Urinary bladder (tissue), 3 donors: ENCODE measurements at regions not wholly inside any gene's neighbourhood (a gene's known extent, or its start where the extent isn't known, plus 50 kb on each side); places are given as distances from the start of the nearest gene placed in this dataset.
"Not testable (repeated sequence)": the region's sequence is repeated elsewhere in the genome, so short reads cannot be mapped to it uniquely, and the experiment has no call there.

Source experiments
- DNase-seq: peaks from one replicate; pipeline ENCODE4 v3.0.0-alpha.2; 2015; ENCODE audit errors: extremely low spot score
- H3K27ac ChIP-seq: one replicate; pipeline ENCODE4 v1.5.1; 2013; ENCODE audit warnings: low read depth, mild to moderate bottlenecking, moderate library complexity
- H3K36me3 ChIP-seq: one replicate; pipeline ENCODE4 v1.6.1; 2013; ENCODE audit warnings: mild to moderate bottlenecking, moderate library complexity; ENCODE audit not compliant: insufficient read depth
- H3K4me1 ChIP-seq: one replicate; pipeline ENCODE4 v1.6.1; 2013; ENCODE audit warnings: mild to moderate bottlenecking, moderate library complexity; ENCODE audit not compliant: insufficient read depth
- H3K4me3 ChIP-seq: one replicate; pipeline ENCODE4 v1.5.1; 2013; ENCODE audit warnings: low read depth, low read length
- WGBS: extraction: QIAGEN DNeasy Blood & Tissue Kit; methylation state at CpG from one replicate; pipeline ENCODE4 v1.1.7; 2013; 5-methylcytosine and 5-hydroxymethylcytosine counted together
- donor health status: healthy with polysubstance abuse.
- donor health status: healthy.

DNA sequence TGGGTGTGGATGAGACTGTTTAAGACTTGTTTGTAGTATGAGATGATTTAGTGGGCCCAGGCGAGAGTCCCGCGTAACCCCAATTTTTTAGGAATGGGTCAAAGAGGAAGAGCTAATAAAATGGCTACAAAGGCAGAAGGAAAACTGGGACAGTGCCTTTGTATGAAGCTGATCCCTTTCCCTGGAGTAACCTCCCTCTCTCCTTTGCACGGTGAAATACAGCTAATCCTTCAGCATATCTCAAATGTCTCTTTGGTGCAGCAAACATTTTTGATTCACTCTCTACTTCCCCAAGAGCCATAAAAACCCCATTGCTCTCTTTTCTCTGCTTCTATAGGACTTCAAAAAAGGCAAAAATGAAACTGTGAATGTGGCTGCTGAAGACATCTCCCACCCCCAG lies 473.8 kb downstream of the KLF5 start:
- no peak overlapping the region for H3K4me3 ChIP-seq
- no peaks in the 10 kb centered on the region for H3K4me1 ChIP-seq
- H3K27ac ChIP-seq, result no peak overlapping the region
- DNase-seq, result no peak
- H3K36me3 ChIP-seq, result no peaks in the 10 kb centered on the region
- 87% methylated on average over 4 of the region's 4 CpGs for WGBS

DNA sequence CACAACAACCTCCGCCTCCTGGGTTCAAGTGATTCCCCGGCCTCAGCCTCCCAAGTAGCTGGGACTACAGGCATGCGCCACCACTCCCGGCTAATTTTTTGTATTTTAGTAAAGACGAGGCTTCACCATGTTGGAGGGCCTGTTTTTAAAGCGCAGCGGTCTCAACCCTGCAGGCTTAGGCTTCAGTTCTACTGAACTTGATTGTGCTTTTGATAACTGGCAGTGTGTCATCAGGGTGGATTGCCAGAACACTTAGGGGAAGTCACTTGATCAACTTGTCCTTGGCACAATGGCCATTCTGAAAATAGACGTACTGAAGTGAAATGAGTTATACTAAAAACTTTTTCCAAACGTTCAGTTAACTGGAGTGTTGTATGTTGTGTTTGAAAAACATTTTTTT lies 472.2 kb downstream of the KLF5 start:
- no peak for DNase-seq
- no peaks in the 10 kb centered on the region for H3K4me1 ChIP-seq
- WGBS, result 87% methylated on average over 8 of the region's 9 CpGs
- H3K4me3 ChIP-seq, result no peak overlapping the region
- H3K36me3 ChIP-seq, result no peaks in the 10 kb centered on the region
- H3K27ac ChIP-seq, result no peak overlapping the region

DNA sequence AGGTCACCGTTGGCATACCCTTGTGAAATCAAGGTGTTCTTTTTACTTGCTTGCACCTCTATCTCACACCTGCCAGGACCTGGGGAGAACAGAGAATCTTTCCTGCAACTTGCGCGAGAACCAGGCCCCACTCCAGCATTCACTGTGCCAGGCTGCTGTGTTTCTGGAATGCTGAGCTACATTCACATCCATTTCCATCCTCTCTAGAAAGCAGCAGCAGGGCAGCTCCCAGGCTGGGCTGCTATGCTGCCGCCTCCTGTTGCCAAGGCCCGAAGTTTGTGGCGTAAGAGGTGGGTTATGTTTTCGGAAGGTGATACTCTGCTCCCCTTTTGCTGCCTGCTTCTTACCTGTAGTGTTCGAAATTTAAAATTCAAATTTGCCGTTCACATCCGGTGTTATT lies 464.1 kb downstream of the KLF5 start:
- no peak for DNase-seq
- no peak overlapping the region for H3K4me3 ChIP-seq
- no peaks in the 10 kb centered on the region for H3K4me1 ChIP-seq
- no peak overlapping the region for H3K27ac ChIP-seq
- 91% methylated on average over 10 of the region's 10 CpGs for WGBS
- no peaks in the 10 kb centered on the region for H3K36me3 ChIP-seq

DNA sequence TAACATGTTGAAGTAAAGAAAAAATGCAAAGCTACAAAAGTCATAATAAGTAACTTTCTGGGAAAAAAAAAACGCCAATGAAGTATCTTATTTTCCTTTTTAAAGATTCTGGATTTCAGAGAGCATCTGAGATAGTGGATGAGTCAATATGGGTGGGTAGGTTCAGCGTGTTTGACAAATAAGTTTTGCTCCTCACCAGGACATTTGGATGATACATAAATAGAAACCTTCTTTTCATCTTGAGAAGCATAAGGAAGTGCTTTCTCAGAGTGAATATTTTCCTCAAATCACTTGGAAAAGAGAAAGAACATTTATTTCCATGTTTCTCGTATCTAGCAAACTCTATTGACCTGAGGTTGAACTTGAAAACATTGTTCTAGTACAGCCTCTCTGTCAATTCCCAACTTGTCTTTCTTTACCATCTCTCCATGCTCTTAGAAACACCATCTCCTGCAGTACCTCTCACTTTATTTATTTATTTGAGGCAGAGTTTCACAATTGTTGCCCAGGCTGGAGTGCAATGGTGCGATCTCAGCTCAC lies 463.2 kb downstream of the KLF5 start:
- no peak for DNase-seq
- H3K36me3 ChIP-seq, result no peaks in the 10 kb centered on the region
- no peak overlapping the region for H3K27ac ChIP-seq
- H3K4me1 ChIP-seq, result no peaks in the 10 kb centered on the region
- WGBS, result 64% methylated on average over 4 of the region's 4 CpGs
- H3K4me3 ChIP-seq, result no peak overlapping the region

DNA sequence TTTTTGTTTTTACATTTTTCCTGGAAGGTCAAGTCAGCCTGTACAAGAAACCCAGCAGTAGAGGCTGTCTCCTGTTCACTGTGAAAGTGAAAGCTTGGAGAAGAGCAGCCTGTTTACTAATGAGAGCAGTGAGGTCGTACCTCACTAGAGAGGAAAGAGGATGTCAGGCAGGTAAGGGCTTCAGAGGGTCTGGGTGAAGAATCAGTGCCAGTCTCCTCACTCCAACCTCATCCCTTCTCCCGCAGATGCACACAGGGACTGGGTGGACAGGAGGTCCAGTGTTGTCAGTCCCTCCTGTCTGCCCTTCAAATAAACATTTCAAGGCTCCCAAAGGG lies 462.5 kb downstream of the KLF5 start:
- H3K27ac ChIP-seq, result no peak overlapping the region
- H3K4me3 ChIP-seq, result no peak overlapping the region
- no peaks in the 10 kb centered on the region for H3K4me1 ChIP-seq
- WGBS, result 57% methylated on average over 2 of the region's 2 CpGs
- H3K36me3 ChIP-seq, result no peaks in the 10 kb centered on the region
- DNase-seq, result no peak

DNA sequence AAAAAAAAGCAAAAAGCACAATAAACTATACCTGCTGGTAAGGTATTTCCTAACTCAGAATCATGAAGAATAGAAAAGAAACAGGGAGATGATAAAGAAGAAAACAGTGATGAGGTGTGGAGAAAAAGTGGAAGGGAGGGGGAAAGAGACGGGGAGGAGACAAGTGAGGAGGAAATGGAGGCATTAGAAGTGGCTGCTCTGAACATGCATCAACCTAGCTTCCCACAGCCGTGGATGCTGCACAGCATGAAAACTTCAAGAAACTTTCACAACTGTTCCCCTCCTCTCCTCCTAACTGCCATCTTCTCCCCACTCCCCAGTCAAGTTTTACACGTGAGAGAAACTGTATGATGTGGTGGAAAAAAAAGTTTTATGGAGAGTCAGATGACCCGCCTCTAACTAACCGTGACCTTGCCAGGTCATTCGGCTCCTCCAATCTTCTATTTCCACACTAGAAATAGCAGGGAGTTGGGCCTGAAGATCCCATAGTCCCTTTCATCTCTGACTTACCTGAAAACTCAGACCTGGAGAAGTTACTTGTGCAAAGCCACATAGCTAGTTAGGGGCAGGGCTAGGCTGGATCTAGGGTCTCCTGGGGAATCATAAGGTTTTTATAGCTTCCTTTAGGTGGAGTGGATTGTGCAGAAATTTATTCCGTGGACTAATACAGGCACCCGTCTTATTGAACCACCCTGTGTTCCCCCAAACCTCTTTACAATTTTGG lies 461.9 kb downstream of the KLF5 start:
- no peaks in the 10 kb centered on the region for H3K4me1 ChIP-seq
- no peak overlapping the region for H3K4me3 ChIP-seq
- H3K36me3 ChIP-seq, result no peaks in the 10 kb centered on the region
- DNase-seq, result no peak
- H3K27ac ChIP-seq, result no peak overlapping the region
- WGBS, result 82% methylated on average over 8 of the region's 8 CpGs

DNA sequence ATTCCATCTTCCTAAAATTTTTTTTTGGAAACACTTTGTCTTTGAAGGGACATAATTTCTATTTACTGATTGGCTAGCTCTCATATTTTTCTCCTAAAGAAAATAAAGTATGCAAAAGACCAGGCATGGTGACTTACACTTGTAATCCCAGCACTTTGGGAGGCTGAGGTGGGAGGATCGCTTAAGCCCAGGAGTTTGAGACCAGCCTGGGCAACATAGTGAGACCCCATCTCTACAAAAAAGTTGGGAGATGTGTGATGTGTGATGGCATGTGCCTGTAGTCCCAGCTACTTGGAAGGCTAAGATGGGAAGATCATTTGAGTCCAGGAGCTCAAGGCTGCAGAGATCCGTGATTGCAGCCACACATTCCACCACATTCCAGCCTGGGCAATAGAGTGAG lies 461.3 kb downstream of the KLF5 start:
- H3K4me1 ChIP-seq, H3K36me3 ChIP-seq, DNase-seq, H3K27ac ChIP-seq, H3K4me3 ChIP-seq: not testable (repeated sequence)
- 94% methylated on average over 2 of the region's 2 CpGs for WGBS

DNA sequence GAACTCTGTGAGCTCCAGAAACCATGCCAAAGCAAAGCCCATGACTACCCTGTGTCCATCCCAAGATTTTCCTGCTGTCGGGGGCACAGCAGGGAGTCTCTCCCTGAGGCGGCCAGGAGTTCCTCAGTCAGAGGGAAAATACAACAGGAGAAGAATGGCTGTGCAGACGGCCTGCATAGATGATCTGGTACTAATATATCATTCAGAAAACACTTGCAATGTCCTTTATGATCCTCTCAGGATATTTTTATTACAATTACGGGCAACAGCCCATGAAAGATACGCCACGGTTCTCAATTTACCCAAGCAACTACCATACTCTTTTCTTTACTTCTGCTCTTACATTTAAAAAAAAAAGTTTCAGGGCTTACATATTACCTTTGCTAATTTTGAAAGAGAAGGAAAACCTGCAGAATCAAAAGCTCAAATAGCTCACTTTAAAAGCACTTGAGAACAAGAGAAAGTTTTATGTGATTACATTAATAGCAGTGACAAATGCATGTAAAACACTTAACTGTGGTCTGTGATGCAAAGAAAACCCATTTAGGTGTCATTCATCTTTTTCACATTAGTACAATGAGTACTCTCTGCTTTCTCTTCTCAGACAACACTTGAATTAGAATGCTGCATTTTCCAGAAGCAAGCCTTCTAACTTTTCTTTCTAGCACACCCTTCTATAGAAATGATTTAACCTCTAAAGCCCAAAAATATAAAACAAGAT lies 460.8 kb downstream of the KLF5 start:
- no peak for DNase-seq
- Histone ChIP-seq H3K4me3 (no peak overlapping the region), H3K27ac (no peak overlapping the region), H3K4me1 (no peaks in the 10 kb centered on the region), H3K36me3 (no peaks in the 10 kb centered on the region)
- WGBS, result 84% methylated on average over 6 of the region's 6 CpGs

DNA sequence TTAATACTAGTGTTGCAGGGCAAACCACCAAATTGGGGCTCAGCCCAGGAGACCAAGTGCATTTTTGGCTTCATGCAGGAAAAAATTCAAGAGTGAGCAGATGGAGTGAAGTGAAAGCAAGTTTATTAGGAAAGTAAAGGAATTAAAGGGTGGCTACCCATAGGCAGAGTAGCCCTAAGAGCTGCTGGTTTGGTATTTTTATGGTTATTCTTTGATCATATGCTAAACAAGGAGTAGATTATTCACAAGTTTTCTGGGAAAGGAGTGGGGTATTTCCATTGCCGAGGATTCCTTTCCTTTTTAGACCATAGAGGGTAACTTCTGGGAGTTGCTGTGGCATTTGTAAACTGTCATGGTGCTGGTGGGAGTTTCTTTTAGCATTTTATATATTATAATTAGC lies 459.0 kb downstream of the KLF5 start:
- WGBS, result 72% methylated on average over 1 of the region's 1 CpG
- DNase-seq, result no peak
- Histone ChIP-seq H3K36me3 (no peaks in the 10 kb centered on the region), H3K4me3 (no peak overlapping the region), H3K4me1 (peaks cover 1% of the 10 kb centered on the region), H3K27ac (no peak overlapping the region)

DNA sequence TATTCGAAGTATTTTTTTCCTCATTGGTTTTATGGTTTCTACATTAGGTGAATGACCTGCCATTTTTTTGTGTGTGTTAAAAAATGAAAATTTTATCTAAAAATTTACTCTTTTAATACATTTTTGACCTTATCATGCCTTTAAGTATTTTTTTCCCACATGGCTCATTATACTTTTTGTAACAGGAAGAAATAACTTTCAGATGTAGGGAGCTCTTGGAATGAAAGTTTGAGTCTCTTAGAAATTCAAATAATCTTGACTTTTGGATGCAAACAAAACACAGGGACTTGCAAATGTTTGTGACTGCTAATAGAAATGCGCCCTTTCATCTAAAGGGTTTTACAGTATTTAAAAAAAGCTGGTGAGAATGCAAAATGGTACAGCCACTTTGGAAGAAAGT lies 457.9 kb downstream of the KLF5 start:
- WGBS, result 90% methylated on average over 2 of the region's 2 CpGs
- H3K4me1 ChIP-seq, result peaks cover 1% of the 10 kb centered on the region
- DNase-seq, result no peak
- no peaks in the 10 kb centered on the region for H3K36me3 ChIP-seq
- H3K27ac ChIP-seq, result no peak overlapping the region
- H3K4me3 ChIP-seq, result no peak overlapping the region

DNA sequence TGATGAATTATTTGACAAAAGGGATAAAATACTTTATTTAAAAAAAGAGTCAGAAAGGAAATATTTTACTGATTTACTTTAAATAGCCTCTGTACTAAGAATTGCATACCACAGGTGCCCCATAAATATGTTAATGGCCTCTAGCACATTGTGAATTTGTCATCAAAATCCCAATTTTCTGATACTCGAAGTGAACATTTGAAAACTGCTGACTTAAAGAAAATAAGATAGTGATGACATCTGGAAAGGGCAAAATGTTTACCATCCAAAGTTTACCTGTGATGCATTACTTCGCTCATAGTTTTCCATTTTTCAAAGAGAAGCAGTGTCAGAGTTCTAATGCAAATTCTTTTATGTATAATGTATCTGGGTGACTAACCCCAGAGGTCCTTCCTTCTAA lies 455.4 kb downstream of the KLF5 start:
- no peak for DNase-seq
- Histone ChIP-seq H3K4me3 (no peak overlapping the region), H3K27ac (no peak overlapping the region), H3K4me1 (peaks cover 1% of the 10 kb centered on the region), H3K36me3 (no peaks in the 10 kb centered on the region)
- 74% methylated on average over 2 of the region's 2 CpGs for WGBS

DNA sequence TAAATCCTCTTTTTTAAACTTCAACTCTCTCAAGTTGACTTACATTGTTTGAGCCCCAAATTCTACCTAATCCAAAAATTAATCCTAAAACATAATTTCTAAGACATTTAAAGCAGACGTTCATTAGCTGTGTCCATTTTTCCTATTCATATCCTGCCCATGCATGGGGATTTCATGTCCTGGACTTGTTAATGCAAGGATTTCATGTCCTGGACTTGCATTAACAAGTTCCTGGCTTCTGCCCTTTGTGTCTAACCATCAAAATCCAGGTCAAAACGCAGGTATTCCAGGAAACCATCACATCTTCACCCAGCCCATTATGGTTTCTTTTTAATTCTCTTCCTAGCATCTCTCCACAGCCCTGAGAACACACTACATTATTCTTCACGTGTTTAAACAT lies 454.9 kb downstream of the KLF5 start:
- Histone ChIP-seq H3K36me3 (no peaks in the 10 kb centered on the region), H3K27ac (no peak overlapping the region), H3K4me1 (peaks cover 1% of the 10 kb centered on the region), H3K4me3 (no peak overlapping the region)
- WGBS, result 61% methylated on average over 3 of the region's 3 CpGs
- no peak for DNase-seq

DNA sequence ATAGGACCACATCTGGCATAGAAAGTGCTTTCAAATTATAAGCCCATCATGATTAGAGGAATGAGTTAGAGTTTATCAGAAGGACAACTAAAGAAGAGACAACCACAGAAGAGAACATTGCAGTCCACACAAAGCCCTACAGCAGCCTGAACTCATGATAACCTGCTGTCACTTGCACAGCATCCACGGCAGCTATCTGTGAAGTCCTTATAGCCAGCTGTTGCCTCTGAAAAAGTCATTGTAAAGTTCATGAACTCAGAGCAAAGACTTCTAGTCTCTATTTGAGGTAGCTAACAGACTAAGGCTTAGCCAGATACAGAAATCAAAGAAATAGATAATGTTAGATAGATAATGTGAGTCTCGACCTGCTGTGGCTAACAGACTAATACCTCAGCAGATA lies 450.0 kb downstream of the KLF5 start:
- WGBS, result 76% methylated on average over 2 of the region's 2 CpGs
- Histone ChIP-seq H3K4me1 (peaks cover 1% of the 10 kb centered on the region), H3K36me3 (no peaks in the 10 kb centered on the region), H3K27ac (no peak overlapping the region), H3K4me3 (no peak overlapping the region)
- DNase-seq, result no peak

DNA sequence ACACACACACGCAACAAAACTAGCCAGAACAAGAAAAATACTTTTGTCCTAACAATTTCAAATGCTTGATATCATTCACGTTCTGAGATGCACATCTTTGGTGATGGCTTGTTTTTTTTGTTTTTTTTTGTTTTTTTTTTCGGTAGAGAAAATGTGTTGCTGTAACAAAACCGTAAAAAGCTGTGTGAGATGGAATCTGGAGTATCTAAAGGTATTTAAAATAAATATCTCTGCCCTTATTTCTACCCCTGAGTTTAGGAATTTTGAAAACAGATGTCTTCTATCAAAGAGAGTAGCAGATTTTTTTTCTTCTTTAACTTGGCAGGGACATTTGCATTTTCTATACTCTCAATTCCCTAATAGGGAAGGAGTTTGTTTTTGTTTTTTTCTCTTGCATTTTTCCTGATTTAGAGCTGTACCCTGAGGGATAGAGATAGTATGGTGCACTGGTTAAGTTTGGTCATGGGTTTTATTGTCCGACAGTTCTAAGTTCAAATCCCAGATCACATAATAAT lies 446.6 kb downstream of the KLF5 start:
- Histone ChIP-seq H3K36me3 (no peaks in the 10 kb centered on the region), H3K4me1 (no peaks in the 10 kb centered on the region), H3K4me3 (no peak overlapping the region), H3K27ac (no peak overlapping the region)
- DNase-seq, result no peak
- 80% methylated on average over 5 of the region's 5 CpGs for WGBS
